GM12892 (cell line): ENCODE measurements at regions not wholly inside any gene's neighbourhood (a gene's known extent, or its start where the extent isn't known, plus 50 kb on each side); places are given as distances from the start of the nearest gene placed in this dataset.

Experiments
- POLR2A ChIP-seq: IDR thresholded peaks from 2 replicates; pipeline ENCODE4 v1.6.1; 2011; ENCODE audit warnings: low read depth, low read length, control low read depth
- POLR2AphosphoS5 ChIP-seq: IDR thresholded peaks from 2 replicates; pipeline ENCODE4 v1.6.1; 2011; ENCODE audit warnings: low read depth, low read length, control low read depth

DNA sequence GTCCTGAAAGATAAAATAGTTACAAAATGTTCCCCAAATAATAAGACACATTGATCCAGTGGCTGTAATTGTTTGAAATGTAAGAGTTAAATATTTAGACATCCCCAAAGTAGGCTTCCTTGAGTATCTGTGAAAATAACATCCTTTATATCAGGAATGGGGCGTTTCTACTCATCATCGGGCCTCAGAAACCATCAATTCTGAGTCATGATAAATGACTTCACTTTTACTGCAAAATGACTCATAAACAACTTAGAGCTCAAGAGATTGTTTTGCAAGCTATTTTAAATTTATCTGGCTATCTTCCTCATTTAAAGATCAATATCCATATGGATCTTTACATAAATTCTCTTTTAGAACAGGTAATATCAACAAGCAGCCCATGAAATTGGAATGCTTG lies 369.4 kb upstream of the CNKSR2 start:
- TF ChIP-seq POLR2A = no peak
- TF ChIP-seq POLR2AphosphoS5 = no peak
